ENCODE measurements at regions not wholly inside any gene's neighbourhood (a gene's known extent, or its start where the extent isn't known, plus 50 kb on each side); places are given as distances from the start of the nearest gene placed in this dataset.

- Histone ChIP-seq H3K4me3 (ENCODE audit: insufficient read depth, low read depth, low read length) (no peak overlapping the region), H3K27ac (ENCODE audit: low read depth, low read length) (no peak overlapping the region), H2AFZ (ENCODE audit: low read depth, low read length) (no peak overlapping the region), H4K20me1 (ENCODE audit: insufficient read depth, low read length) (no peaks in the 10 kb centered on the region), H3K9me3 (ENCODE audit: insufficient read depth, low read depth, low read length) (no peaks in the 10 kb centered on the region), H3K9ac (ENCODE audit: low read length) (no peak overlapping the region), H3K36me3 (ENCODE audit: insufficient read depth, low read length) (no peaks in the 10 kb centered on the region), H3K27me3 (ENCODE audit: insufficient read depth, low read length) (peaks cover 2% of the 10 kb centered on the region), H3K4me2 (ENCODE audit: low read length) (no peak overlapping the region), H3K79me2 (ENCODE audit: insufficient read depth, low read length) (no peaks in the 10 kb centered on the region), H3K4me1 (ENCODE audit: insufficient read depth, low read length) (no peaks in the 10 kb centered on the region)
- Mint-ChIP-seq H3K4me3 (ENCODE audit: unreplicated experiment) (no peak overlapping the region), H3K9me3 (ENCODE audit: unreplicated experiment) (peaks cover 2% of the 10 kb centered on the region), H3K36me3 (ENCODE audit: low read depth, unreplicated experiment) (no peaks in the 10 kb centered on the region), H3K4me1 (ENCODE audit: low read depth, unreplicated experiment) (no peaks in the 10 kb centered on the region), H3K27ac (ENCODE audit: unreplicated experiment) (no peak overlapping the region), H3K27me3 (ENCODE audit: low read depth, unreplicated experiment) (peaks cover 36% of the 10 kb centered on the region)
- no peak for TF ChIP-seq CTCF (IDR thresholded peaks at IDR 0.05; ENCODE audit: insufficient read depth, low read depth, low read length)
- no peak for FAIRE-seq
- DNase-seq (ENCODE audit: low read depth) = no peak
These were observed 305.1 kb downstream of the CTTN start for GRCh38 chr11:70703141-70704064.

DNA sequence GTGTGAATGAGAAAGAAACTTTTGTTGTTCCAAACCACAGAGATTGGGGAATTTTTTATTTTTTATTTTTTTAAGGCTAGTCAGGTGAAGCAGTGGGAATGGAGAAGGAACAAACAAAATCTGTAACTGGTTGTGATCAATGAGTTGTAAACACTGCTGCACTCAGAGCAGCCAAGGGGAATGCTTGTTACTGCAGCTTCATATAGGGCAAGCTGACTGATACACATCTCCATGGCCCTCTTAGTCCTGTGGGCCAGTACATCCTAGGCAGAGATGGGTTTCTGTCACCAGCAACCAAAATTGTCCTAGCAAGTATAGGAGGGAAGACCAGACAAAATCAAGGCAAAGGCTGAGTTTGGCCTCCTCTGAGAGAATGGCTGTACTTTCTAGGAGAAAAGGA is 306.8 kb downstream of the CTTN start:
- H3K27me3 ChIP-seq (ENCODE audit: insufficient read depth, low read length) = peaks cover 2% of the 10 kb centered on the region
- no peak overlapping the region for H2AFZ ChIP-seq (ENCODE audit: low read depth, low read length)
- H3K4me3 ChIP-seq (ENCODE audit: insufficient read depth, low read depth, low read length) = no peak overlapping the region
- no peak overlapping the region for H3K27ac ChIP-seq (ENCODE audit: low read depth, low read length)
- no peaks in the 10 kb centered on the region for H3K36me3 ChIP-seq (ENCODE audit: insufficient read depth, low read length)
- no peaks in the 10 kb centered on the region for H3K9me3 ChIP-seq (ENCODE audit: insufficient read depth, low read depth, low read length)
- no peaks in the 10 kb centered on the region for H3K4me1 Mint-ChIP-seq (ENCODE audit: low read depth, unreplicated experiment)
- TF ChIP-seq CTCF (IDR thresholded peaks at IDR 0.05; ENCODE audit: insufficient read depth, low read depth, low read length) = no peak
- no peak overlapping the region for H3K4me3 Mint-ChIP-seq (ENCODE audit: unreplicated experiment)
- H3K79me2 ChIP-seq (ENCODE audit: insufficient read depth, low read length) = no peaks in the 10 kb centered on the region
- DNase-seq (ENCODE audit: low read depth) (no peak), FAIRE-seq (no peak)
- no peaks in the 10 kb centered on the region for H3K36me3 Mint-ChIP-seq (ENCODE audit: low read depth, unreplicated experiment)
- H3K27me3 Mint-ChIP-seq (ENCODE audit: low read depth, unreplicated experiment) = peaks cover 36% of the 10 kb centered on the region
- H3K4me2 ChIP-seq (ENCODE audit: low read length) = no peak overlapping the region
- H4K20me1 ChIP-seq (ENCODE audit: insufficient read depth, low read length) = no peaks in the 10 kb centered on the region
- H3K27ac Mint-ChIP-seq (ENCODE audit: unreplicated experiment) = no peak overlapping the region
- no peaks in the 10 kb centered on the region for H3K4me1 ChIP-seq (ENCODE audit: insufficient read depth, low read length)
- H3K9me3 Mint-ChIP-seq (ENCODE audit: unreplicated experiment) = peaks cover 2% of the 10 kb centered on the region
- H3K9ac ChIP-seq (ENCODE audit: low read length) = no peak overlapping the region

DNA sequence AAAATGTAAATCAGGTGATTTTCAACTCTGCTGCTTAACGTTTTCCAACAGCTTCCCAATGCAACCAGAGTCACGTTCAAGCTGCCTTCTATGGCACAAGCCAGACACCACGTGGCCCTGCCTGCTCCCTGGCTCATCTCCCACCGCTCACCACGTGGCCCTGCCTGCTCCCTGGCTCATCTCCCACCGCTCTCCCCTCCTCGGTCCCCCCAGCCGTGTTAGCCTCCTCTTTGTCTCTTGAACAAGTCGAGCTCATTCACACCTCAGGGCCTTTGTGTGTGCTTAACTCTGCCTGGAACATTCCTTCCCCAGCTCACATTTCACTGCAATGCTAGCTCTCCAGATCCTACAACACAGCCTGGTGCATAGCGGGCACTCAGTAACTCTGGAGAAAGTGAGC is 307.6 kb downstream of the CTTN start:
- Histone ChIP-seq H3K4me3 (ENCODE audit: insufficient read depth, low read depth, low read length) (no peak overlapping the region), H3K9ac (ENCODE audit: low read length) (no peak overlapping the region), H3K4me1 (ENCODE audit: insufficient read depth, low read length) (no peaks in the 10 kb centered on the region), H4K20me1 (ENCODE audit: insufficient read depth, low read length) (no peaks in the 10 kb centered on the region), H3K27me3 (ENCODE audit: insufficient read depth, low read length) (peaks cover 5% of the 10 kb centered on the region), H3K36me3 (ENCODE audit: insufficient read depth, low read length) (no peaks in the 10 kb centered on the region), H2AFZ (ENCODE audit: low read depth, low read length) (no peak overlapping the region), H3K4me2 (ENCODE audit: low read length) (no peak overlapping the region), H3K27ac (ENCODE audit: low read depth, low read length) (no peak overlapping the region), H3K79me2 (ENCODE audit: insufficient read depth, low read length) (no peaks in the 10 kb centered on the region), H3K9me3 (ENCODE audit: insufficient read depth, low read depth, low read length) (no peaks in the 10 kb centered on the region)
- Mint-ChIP-seq H3K27me3 (ENCODE audit: low read depth, unreplicated experiment) (peaks cover 41% of the 10 kb centered on the region), H3K4me1 (ENCODE audit: low read depth, unreplicated experiment) (no peaks in the 10 kb centered on the region), H3K4me3 (ENCODE audit: unreplicated experiment) (no peak overlapping the region), H3K9me3 (ENCODE audit: unreplicated experiment) (peaks cover 2% of the 10 kb centered on the region), H3K36me3 (ENCODE audit: low read depth, unreplicated experiment) (no peaks in the 10 kb centered on the region), H3K27ac (ENCODE audit: unreplicated experiment) (no peak overlapping the region)
- FAIRE-seq (no peak), DNase-seq (ENCODE audit: low read depth) (no peak)
- no peak for TF ChIP-seq CTCF (IDR thresholded peaks at IDR 0.05; ENCODE audit: insufficient read depth, low read depth, low read length)
